HepG2 (cell line): ENCODE measurements at regions not wholly inside any gene's neighbourhood (a gene's known extent, or its start where the extent isn't known, plus 50 kb on each side); places are given as distances from the start of the nearest gene placed in this dataset.

Source experiments
- ATAC-seq: fragments of 200-7000 bp; cut with Tn5 transposase; 3 replicates; pipeline ENCODE4 v1.9.1; 2020; ENCODE audit warnings: mild to moderate bottlenecking, moderate library complexity
- BruUV-seq: library from RNA; stranded (reverse); fragments of 400-500 nt; replicated peaks from 2 replicates; lab custom pipeline; 2021; lab: Mats Ljungman, UMichigan
- CTCF ChIA-PET: fragments of 300-600 bp; formaldehyde crosslinking; extraction: SDS; loops from one replicate; lab custom pipeline; 2021; ENCODE audit warnings: low total read pairs, inconsistent platforms, low intra/inter-chr PET ratio; lab: Yijun Ruan, JAX
- POLR2A ChIA-PET: fragments of 350-600 bp; sonication (Branson Sonifier 250); formaldehyde crosslinking; loops from one replicate; lab custom pipeline; 2020; ENCODE audit warnings: antibody characterized with exemption, inconsistent platforms; lab: Yijun Ruan, JAX
- DNase-seq: peaks from one replicate; pipeline ENCODE4 v3.0.0-alpha.2; 2015; ENCODE audit warnings: low spot score
- FAIRE-seq: peaks from 3 replicates; lab custom pipeline; 2011; peaks lifted over from hg19 to GRCh38; lab: Jason Lieb, UNC
- H2AFZ ChIP-seq: one replicate; pipeline ENCODE4 v1.6.1; 2011; ENCODE audit warnings: low read length, inconsistent platforms
- H3K27ac ChIP-seq: fragments of 300-600 bp; 3 replicates; pipeline ENCODE4 v1.8.0; 2011; ENCODE audit warnings: mixed run types, mild to moderate bottlenecking, mixed read lengths, low read length, inconsistent platforms; ENCODE audit not compliant: insufficient read depth; ENCODE audit errors: extremely low read length
- H3K27me3 ChIP-seq, 2 experiments: fragments of 200-600 bp in 1 of 2; 2 replicates in 1 of 2; 3 replicates in 1 of 2; pipeline versions ENCODE4 v1.6.0 to v1.8.0; 2011; ENCODE audit warnings: low read length in 2 of 2, mild to moderate bottlenecking in 2 of 2, moderate library complexity in 2 of 2, inconsistent platforms in 1 of 2; ENCODE audit not compliant: insufficient read depth in 2 of 2, control insufficient read depth in 1 of 2
- H3K36me3 ChIP-seq, 2 experiments: fragments of 200-600 bp in 1 of 2; replicated peaks in 1 of 2; 2 replicates in 1 of 2; 3 replicates in 1 of 2; pipeline versions ENCODE4 v1.5.1 to v1.8.0; 2011; ENCODE audit warnings: low read length in 2 of 2, inconsistent platforms in 1 of 2; ENCODE audit not compliant: insufficient read depth in 2 of 2, control insufficient read depth in 1 of 2
- H3K4me1 ChIP-seq: 2 replicates; pipeline ENCODE4 v1.5.1; 2012; ENCODE audit warnings: low read length, inconsistent platforms; ENCODE audit not compliant: insufficient read depth
- H3K4me2 ChIP-seq: 2 replicates; pipeline ENCODE4 v1.6.0; 2011; ENCODE audit warnings: low read depth, low read length, inconsistent platforms
- H3K4me3 ChIP-seq, 3 experiments: fragments of 200-600 bp in 1 of 3; sonication (generic), shearing (Covaris generic) in 1 of 3; replicated peaks in 1 of 3; 2 replicates each; pipeline ENCODE4 v1.5.1; 2011 to 2016; ENCODE audit warnings: low read length in 3 of 3, inconsistent platforms in 2 of 3, low read depth in 2 of 3, mild to moderate bottlenecking in 2 of 3, control low read depth in 1 of 3, mixed read lengths in 1 of 3; ENCODE audit not compliant: insufficient read depth in 1 of 3
- H3K79me2 ChIP-seq: one replicate; pipeline ENCODE4 v1.6.1; 2011; ENCODE audit warnings: low read length, inconsistent platforms; ENCODE audit not compliant: insufficient read depth
- H3K9ac ChIP-seq: 2 replicates; pipeline ENCODE4 v1.6.0; 2011; ENCODE audit warnings: mild to moderate bottlenecking, low read depth, low read length, inconsistent platforms; ENCODE audit not compliant: insufficient read depth
- H3K9me3 ChIP-seq: 2 replicates; pipeline ENCODE4 v1.5.1; 2012; ENCODE audit warnings: mild to moderate bottlenecking, low read length
- H4K20me1 ChIP-seq: 2 replicates; pipeline ENCODE4 v1.6.0; 2011; ENCODE audit warnings: inconsistent platforms, mild to moderate bottlenecking, low read length, moderate library complexity; ENCODE audit not compliant: insufficient read depth
- ASH2L ChIP-seq: fragments of 300-600, 200-600 bp; sonication (generic); IDR thresholded peaks from 2 replicates; pipeline ENCODE4 v1.7.0; 2017; ENCODE audit warnings: low read depth, mild to moderate bottlenecking, moderate library complexity, mixed read lengths, low read length; ENCODE audit not compliant: insufficient read length
- HDAC6 ChIP-seq: fragments of 200-600 bp; sonication (generic); IDR thresholded peaks from 2 replicates; pipeline ENCODE4 v1.7.0; 2017; ENCODE audit warnings: mild to moderate bottlenecking, antibody characterized with exemption, low read length, low read depth
- HNF4A ChIP-seq: sonication (generic); formaldehyde crosslinking; IDR thresholded peaks from 2 replicates; pipeline ENCODE4 v1.4.0; 2020; ENCODE audit warnings: missing genetic modification reagents
- HNF4G ChIP-seq, 2 experiments: sonication (generic) in 1 of 2; formaldehyde crosslinking in 1 of 2; IDR thresholded peaks; 2 replicates each; pipeline versions ENCODE4 v1.4.0 to v1.6.1; 2011 to 2020; ENCODE audit warnings: borderline replicate concordance in 2 of 2, low read depth in 2 of 2, mild to moderate bottlenecking in 2 of 2, low read length in 1 of 2, missing genetic modification reagents in 1 of 2, moderate library complexity in 1 of 2
- PTBP1 ChIP-seq: fragments of 200-400 bp; formaldehyde crosslinking; IDR thresholded peaks from 2 replicates; pipeline ENCODE4 v1.6.1; 2018; ENCODE audit warnings: low read length, low read depth; ENCODE audit not compliant: poor library complexity, severe bottlenecking
- SOX6 ChIP-seq, 2 experiments: fragments of 450-650 bp in 1 of 2; sonication (generic) in 1 of 2; formaldehyde crosslinking in 1 of 2; IDR thresholded peaks; 2 replicates each; pipeline versions ENCODE4 v1.4.0 to v1.6.1; 2017 to 2020; ENCODE audit warnings: antibody characterized with exemption in 1 of 2, mild to moderate bottlenecking in 1 of 2, missing genetic modification reagents in 1 of 2
- TAF1 ChIP-seq: sonication (generic); formaldehyde crosslinking; IDR thresholded peaks from 2 replicates; pipeline ENCODE4 v1.4.0; 2020; ENCODE audit warnings: missing genetic modification reagents
- TEAD3 ChIP-seq: optimal IDR thresholded peaks from 2 replicates; pipeline ENCODE3; 2016; ENCODE audit warnings: borderline replicate concordance
- ZFX ChIP-seq: sonication (generic); formaldehyde crosslinking; IDR thresholded peaks from 2 replicates; pipeline ENCODE4 v1.4.0; 2020; ENCODE audit warnings: mild to moderate bottlenecking, low read depth, missing genetic modification reagents, moderate library complexity
- ZMYM4 ChIP-seq: sonication (generic); formaldehyde crosslinking; IDR thresholded peaks from 2 replicates; pipeline ENCODE4 v1.8.1; 2023; ENCODE audit warnings: mild to moderate bottlenecking, missing genetic modification reagents
- ZNF260 ChIP-seq: sonication (generic); formaldehyde crosslinking; IDR thresholded peaks from 2 replicates; pipeline ENCODE4 v1.4.0; 2020; ENCODE audit warnings: missing genetic modification reagents, low read depth, mild to moderate bottlenecking, borderline replicate concordance
- ZNF292 ChIP-seq: sonication (generic); formaldehyde crosslinking; IDR thresholded peaks from 2 replicates; pipeline ENCODE4 v1.8.1; 2022; ENCODE audit warnings: mild to moderate bottlenecking, low read depth, missing genetic modification reagents, borderline replicate concordance
- ZNF337 ChIP-seq: sonication (generic); formaldehyde crosslinking; IDR thresholded peaks from 2 replicates; pipeline ENCODE4 v1.5.1; 2020; ENCODE audit warnings: missing genetic modification reagents, low read depth, mild to moderate bottlenecking, borderline replicate concordance
- ZNF383 ChIP-seq: sonication (generic); formaldehyde crosslinking; IDR thresholded peaks from 2 replicates; pipeline ENCODE4 v1.4.0; 2020; ENCODE audit warnings: missing genetic modification reagents, mild to moderate bottlenecking, borderline replicate concordance
- ZNF782 ChIP-seq: sonication (generic); formaldehyde crosslinking; IDR thresholded peaks from 2 replicates; pipeline ENCODE4 v1.4.0; 2020; ENCODE audit warnings: missing genetic modification reagents, mild to moderate bottlenecking, borderline replicate concordance
- ZSCAN21 ChIP-seq: sonication (generic); formaldehyde crosslinking; IDR thresholded peaks from 2 replicates; pipeline ENCODE4 v1.8.0; 2022; ENCODE audit warnings: mild to moderate bottlenecking, missing genetic modification reagents, moderate library complexity, borderline replicate concordance
- WGBS: methylation state at CpG from one replicate; pipeline ENCODE4 v1.1.6; 2017; ENCODE audit warnings: low lambda C conversion rate; 5-methylcytosine and 5-hydroxymethylcytosine counted together
- in situ Hi-C: cut with HindIII; loops from 2 replicates; pipeline ENCODE4 v1.10.0; 2017; ENCODE audit warnings: low pct_unique_long_range_greater_than_20kb; ENCODE audit not compliant: extremely low pct_ligation_motif_present
- intact Hi-C: fragments of 100-400 bp; cut with micrococcal nuclease; formaldehyde crosslinking; loops from one replicate; pipeline ENCODE4 v1.10.0; 2022; ENCODE audit not compliant: unreplicated experiment
- TF ChIP-seq, protein P1 (sequence below): sonication (generic); formaldehyde crosslinking; conservative IDR thresholded peaks from 2 replicates; pipeline ENCODE4 v1.4.0; 2020; ENCODE audit warnings: mild to moderate bottlenecking, missing genetic modification reagents, moderate library complexity

DNA sequence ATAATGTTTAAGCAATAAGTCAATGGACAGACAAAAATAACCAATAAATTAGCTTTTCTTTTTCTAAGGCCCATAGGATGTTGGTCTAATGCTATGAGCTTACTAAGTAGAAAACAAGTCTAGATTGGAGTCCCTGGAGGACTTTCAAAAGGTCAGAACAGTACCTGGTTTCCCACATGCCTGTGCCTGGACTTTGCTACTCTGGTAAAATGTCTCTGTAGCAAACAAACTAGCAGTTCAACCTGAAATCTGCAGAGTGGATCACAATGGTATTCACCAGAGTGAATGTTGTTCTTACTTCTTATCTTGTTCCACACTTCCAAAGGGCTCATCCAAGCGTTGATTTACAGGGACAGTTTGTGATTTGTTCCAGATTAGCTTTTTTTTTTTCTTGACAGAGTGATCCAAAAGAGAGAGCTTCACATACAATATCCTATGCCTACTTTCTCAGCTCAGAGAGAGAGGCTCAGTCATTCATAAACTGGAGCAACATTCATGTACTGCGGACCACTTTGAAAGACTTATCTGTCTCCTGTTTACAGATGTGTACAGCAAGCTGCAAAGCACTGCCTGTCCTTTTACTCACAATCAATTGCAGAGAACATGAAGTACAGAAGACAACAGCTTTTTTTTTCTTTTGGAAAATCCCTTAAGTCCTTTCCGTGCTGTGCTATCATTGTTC lies 466.1 kb downstream of the SPATA31D1 start:
- Histone ChIP-seq H3K4me3 (0 out of 6 replicates have a peak overlapping the region, but pooled peaks of 1 of the 3 experiments have one; percentile 9), H3K36me3 (no peaks in the 10 kb centered on the region), H3K27me3 (no peaks in the 10 kb centered on the region), H3K9me3 (peaks cover 20% of the 10 kb centered on the region), H3K27ac (peak overlapping the region; percentile 58), H3K4me1 (peaks cover 13% of the 10 kb centered on the region), H3K9ac (no peak overlapping the region), H2AFZ (peak overlapping the region; percentile 37), H4K20me1 (no peaks in the 10 kb centered on the region), H3K4me2 (peak overlapping the region; percentile 48; the same call in 1 of the 2 replicates), H3K79me2 (no peaks in the 10 kb centered on the region)
- BruUV-seq, result no TSS peak
- intact Hi-C loops, result no loop called here
- POLR2A ChIA-PET, result no interaction called here
- ATAC-seq (peak; percentile 95), FAIRE-seq (peak; percentile 51), DNase-seq (peak; percentile 41)
- in situ Hi-C loops, result no loop called here
- WGBS, result 10% methylated on average over 3 of the region's 3 CpGs
- CTCF ChIA-PET, result no interaction called here
- TF ChIP-seq ZMYM4 (CRISPR knock-in tag) (0 out of 2 replicates have a peak, but pooled peaks have one; percentile 23), ZNF292 (peak; percentile 25; the same call in 1 of the 2 replicates), HNF4A (peak; percentile 60; the same call in 1 of the 2 replicates), ASH2L (peak; percentile 39), ZSCAN21 (CRISPR knock-in tag) (no peak), PTBP1 (no peak), TEAD3 (CRISPR knock-in tag) (peak; percentile 28), HNF4G (IDR thresholded peaks at IDR 0.05; ENCODE audit: borderline replicate concordance, low read depth, low read length) (0 out of 2 replicates have a peak, but pooled peaks have one; percentile 19), HNF4G (CRISPR knock-in tag; IDR thresholded peaks at IDR 0.05; ENCODE audit: borderline replicate concordance, low read depth) (no peak), ZNF260 (CRISPR knock-in tag) (no peak), ZFX (CRISPR knock-in tag) (no peak), ZNF782 (no peak), HDAC6 (no peak), SOX6 (IDR thresholded peaks at IDR 0.05) (no peak), SOX6 (CRISPR knock-in tag; IDR thresholded peaks at IDR 0.05) (peak; percentile 34), ZNF383 (CRISPR knock-in tag) (no peak), ZNF337 (CRISPR knock-in tag) (no peak), TAF1 (CRISPR knock-in tag) (no peak)
- TF ChIP-seq, protein P1, sequence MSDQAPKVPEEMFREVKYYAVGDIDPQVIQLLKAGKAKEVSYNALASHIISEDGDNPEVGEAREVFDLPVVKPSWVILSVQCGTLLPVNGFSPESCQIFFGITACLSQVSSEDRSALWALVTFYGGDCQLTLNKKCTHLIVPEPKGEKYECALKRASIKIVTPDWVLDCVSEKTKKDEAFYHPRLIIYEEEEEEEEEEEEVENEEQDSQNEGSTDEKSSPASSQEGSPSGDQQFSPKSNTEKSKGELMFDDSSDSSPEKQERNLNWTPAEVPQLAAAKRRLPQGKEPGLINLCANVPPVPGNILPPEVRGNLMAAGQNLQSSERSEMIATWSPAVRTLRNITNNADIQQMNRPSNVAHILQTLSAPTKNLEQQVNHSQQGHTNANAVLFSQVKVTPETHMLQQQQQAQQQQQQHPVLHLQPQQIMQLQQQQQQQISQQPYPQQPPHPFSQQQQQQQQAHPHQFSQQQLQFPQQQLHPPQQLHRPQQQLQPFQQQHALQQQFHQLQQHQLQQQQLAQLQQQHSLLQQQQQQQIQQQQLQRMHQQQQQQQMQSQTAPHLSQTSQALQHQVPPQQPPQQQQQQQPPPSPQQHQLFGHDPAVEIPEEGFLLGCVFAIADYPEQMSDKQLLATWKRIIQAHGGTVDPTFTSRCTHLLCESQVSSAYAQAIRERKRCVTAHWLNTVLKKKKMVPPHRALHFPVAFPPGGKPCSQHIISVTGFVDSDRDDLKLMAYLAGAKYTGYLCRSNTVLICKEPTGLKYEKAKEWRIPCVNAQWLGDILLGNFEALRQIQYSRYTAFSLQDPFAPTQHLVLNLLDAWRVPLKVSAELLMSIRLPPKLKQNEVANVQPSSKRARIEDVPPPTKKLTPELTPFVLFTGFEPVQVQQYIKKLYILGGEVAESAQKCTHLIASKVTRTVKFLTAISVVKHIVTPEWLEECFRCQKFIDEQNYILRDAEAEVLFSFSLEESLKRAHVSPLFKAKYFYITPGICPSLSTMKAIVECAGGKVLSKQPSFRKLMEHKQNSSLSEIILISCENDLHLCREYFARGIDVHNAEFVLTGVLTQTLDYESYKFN (CRISPR knock-in tag), result peak; percentile 54; the same call in 1 of the 2 replicates
